Progenitor cell of endocrine pancreas (in vitro differentiated cells): ENCODE measurements at regions not wholly inside any gene's neighbourhood (a gene's known extent, or its start where the extent isn't known, plus 50 kb on each side); places are given as distances from the start of the nearest gene placed in this dataset.

Source experiments
- DNase-seq: peaks from one replicate; pipeline ENCODE4 v3.0.0; 2021; ENCODE audit warnings: low spot score; ENCODE audit not compliant: unreplicated experiment
- H3K27ac Mint-ChIP-seq: 2 replicates; pipeline ENCODE4 v1.8.0; 2021; ENCODE audit warnings: mild to moderate bottlenecking, moderate library complexity, mixed read lengths
- H3K27me3 Mint-ChIP-seq: 2 replicates; pipeline ENCODE4 v1.8.0; 2021; ENCODE audit warnings: mixed read lengths
- H3K36me3 Mint-ChIP-seq: 2 replicates; pipeline ENCODE4 v1.8.0; 2022; ENCODE audit warnings: mixed read lengths; ENCODE audit not compliant: insufficient read depth
- H3K4me1 Mint-ChIP-seq: 2 replicates; pipeline ENCODE4 v1.8.0; 2021; ENCODE audit warnings: low read depth, mixed read lengths
- H3K4me3 Mint-ChIP-seq: 2 replicates; pipeline ENCODE4 v1.8.0; 2021; ENCODE audit warnings: low read depth, mild to moderate bottlenecking, moderate library complexity, mixed read lengths
- H3K9me3 Mint-ChIP-seq: 2 replicates; pipeline ENCODE4 v1.8.0; 2021; ENCODE audit warnings: low read depth, mixed read lengths
- TF ChIP-seq, protein P1 (sequence below): fragments of 200-600 bp; sonication (generic); IDR thresholded peaks from one replicate; pipeline ENCODE4 v1.5.0; 2021; ENCODE audit warnings: antibody characterized with exemption, mild to moderate bottlenecking; ENCODE audit not compliant: unreplicated experiment

GRCh38 chr5:130452744-130453143, 548.5 kb downstream of the CHSY3 start:
- peaks cover 4% of the 10 kb centered on the region for H3K36me3 Mint-ChIP-seq
- H3K4me3 Mint-ChIP-seq, result no peak overlapping the region
- TF ChIP-seq, protein P1, sequence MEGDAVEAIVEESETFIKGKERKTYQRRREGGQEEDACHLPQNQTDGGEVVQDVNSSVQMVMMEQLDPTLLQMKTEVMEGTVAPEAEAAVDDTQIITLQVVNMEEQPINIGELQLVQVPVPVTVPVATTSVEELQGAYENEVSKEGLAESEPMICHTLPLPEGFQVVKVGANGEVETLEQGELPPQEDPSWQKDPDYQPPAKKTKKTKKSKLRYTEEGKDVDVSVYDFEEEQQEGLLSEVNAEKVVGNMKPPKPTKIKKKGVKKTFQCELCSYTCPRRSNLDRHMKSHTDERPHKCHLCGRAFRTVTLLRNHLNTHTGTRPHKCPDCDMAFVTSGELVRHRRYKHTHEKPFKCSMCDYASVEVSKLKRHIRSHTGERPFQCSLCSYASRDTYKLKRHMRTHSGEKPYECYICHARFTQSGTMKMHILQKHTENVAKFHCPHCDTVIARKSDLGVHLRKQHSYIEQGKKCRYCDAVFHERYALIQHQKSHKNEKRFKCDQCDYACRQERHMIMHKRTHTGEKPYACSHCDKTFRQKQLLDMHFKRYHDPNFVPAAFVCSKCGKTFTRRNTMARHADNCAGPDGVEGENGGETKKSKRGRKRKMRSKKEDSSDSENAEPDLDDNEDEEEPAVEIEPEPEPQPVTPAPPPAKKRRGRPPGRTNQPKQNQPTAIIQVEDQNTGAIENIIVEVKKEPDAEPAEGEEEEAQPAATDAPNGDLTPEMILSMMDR, result no peak
- H3K9me3 Mint-ChIP-seq, result peaks cover 26% of the 10 kb centered on the region
- no peaks in the 10 kb centered on the region for H3K27me3 Mint-ChIP-seq
- H3K4me1 Mint-ChIP-seq, result peaks cover 2% of the 10 kb centered on the region
- DNase-seq, result no peak
- no peak overlapping the region for H3K27ac Mint-ChIP-seq

DNA sequence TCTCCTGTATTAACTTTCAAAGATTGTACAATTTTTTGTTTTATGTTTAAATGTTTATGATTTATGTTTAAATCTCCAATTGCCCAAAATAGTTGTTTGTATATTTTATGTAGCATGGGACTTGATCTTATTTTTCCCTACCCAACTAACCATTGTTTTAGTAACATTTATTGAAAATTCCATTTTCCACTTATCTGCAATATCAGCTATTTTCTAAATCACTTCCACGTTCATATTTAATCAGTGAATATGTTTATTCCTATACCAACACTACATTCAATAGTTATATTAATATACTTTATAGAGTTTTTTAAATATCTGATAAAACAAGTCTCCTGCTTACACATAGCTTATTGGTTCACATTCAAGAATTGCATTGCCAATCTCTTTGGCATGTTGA, 532.2 kb downstream of the CHSY3 start:
- Mint-ChIP-seq H3K9me3 (peaks cover 41% of the 10 kb centered on the region), H3K36me3 (peaks cover 2% of the 10 kb centered on the region), H3K27me3 (no peaks in the 10 kb centered on the region), H3K4me1 (no peaks in the 10 kb centered on the region), H3K27ac (no peak overlapping the region), H3K4me3 (no peak overlapping the region)
- TF ChIP-seq, protein P1, result no peak
- no peak for DNase-seq

- no peaks in the 10 kb centered on the region for H3K36me3 Mint-ChIP-seq
- no peak overlapping the region for H3K27ac Mint-ChIP-seq
- H3K27me3 Mint-ChIP-seq, result no peaks in the 10 kb centered on the region
These were observed 523.1 kb downstream of the CHSY3 start for GRCh38 chr5:130427222-130427955.

GRCh38 chr5:130425424-130425823, 521.2 kb downstream of the CHSY3 start:
- Mint-ChIP-seq H3K4me1 (peaks cover 6% of the 10 kb centered on the region), H3K27me3 (no peaks in the 10 kb centered on the region), H3K9me3 (peaks cover 7% of the 10 kb centered on the region), H3K27ac (no peak overlapping the region), H3K4me3 (no peak overlapping the region), H3K36me3 (no peaks in the 10 kb centered on the region)
- DNase-seq, result no peak
- TF ChIP-seq, protein P1, result no peak

More at GRCh38 chr5:130427222-130427955, 523.1 kb downstream of the CHSY3 start:
- TF ChIP-seq, protein P1, result no peak
- Mint-ChIP-seq H3K4me3 (no peak overlapping the region), H3K9me3 (peaks cover 7% of the 10 kb centered on the region), H3K4me1 (peaks cover 4% of the 10 kb centered on the region)
- DNase-seq, result no peak

GRCh38 chr5:130424341-130424740, 520.1 kb downstream of the CHSY3 start:
- DNase-seq, result no peak
- H3K9me3 Mint-ChIP-seq, result peaks cover 7% of the 10 kb centered on the region
- TF ChIP-seq, protein P1, result no peak
- no peaks in the 10 kb centered on the region for H3K27me3 Mint-ChIP-seq
- H3K36me3 Mint-ChIP-seq, result no peaks in the 10 kb centered on the region
- no peak overlapping the region for H3K4me3 Mint-ChIP-seq
- no peak overlapping the region for H3K27ac Mint-ChIP-seq
- H3K4me1 Mint-ChIP-seq, result peaks cover 6% of the 10 kb centered on the region
